Keratinocyte (primary cell): ENCODE measurements at regions not wholly inside any gene's neighbourhood (a gene's known extent, or its start where the extent isn't known, plus 50 kb on each side); places are given as distances from the start of the nearest gene placed in this dataset.

Experiments used
- DNase-seq: peaks from one replicate; pipeline ENCODE4 v3.0.0-alpha.2; 2011; ENCODE audit warnings: low read depth, missing footprints, low spot score
- FAIRE-seq: peaks from 2 replicates; lab custom pipeline; 2011; peaks lifted over from hg19 to GRCh38; lab: Jason Lieb, UNC
- H2AFZ ChIP-seq: 2 replicates; pipeline ENCODE4 v1.6.0; 2012; ENCODE audit warnings: low read length, control low read depth, inconsistent platforms; ENCODE audit not compliant: control insufficient read depth
- H3K27ac ChIP-seq: 2 replicates; pipeline ENCODE4 v1.5.1; 2011; ENCODE audit warnings: low read length; ENCODE audit not compliant: control insufficient read depth, insufficient read depth
- H3K27me3 ChIP-seq: 3 replicates; pipeline ENCODE4 v1.6.0; 2011; ENCODE audit warnings: low read length; ENCODE audit not compliant: control insufficient read depth, insufficient read depth; ENCODE audit errors: extremely low read depth
- H3K36me3 ChIP-seq, 2 experiments: 2 replicates in 1 of 2; 3 replicates in 1 of 2; pipeline ENCODE4 v1.5.1; 2011; ENCODE audit warnings: low read length in 2 of 2, mild to moderate bottlenecking in 1 of 2; ENCODE audit not compliant: control insufficient read depth in 2 of 2, insufficient read depth in 2 of 2; ENCODE audit errors: extremely low read depth in 1 of 2
- H3K4me1 ChIP-seq: 3 replicates; pipeline ENCODE4 v1.5.1; 2011; ENCODE audit warnings: low read length; ENCODE audit not compliant: control insufficient read depth, insufficient read depth; ENCODE audit errors: extremely low read depth
- H3K4me2 ChIP-seq: 3 replicates; pipeline ENCODE4 v1.6.0; 2011; ENCODE audit warnings: low read depth, low read length; ENCODE audit not compliant: control insufficient read depth, insufficient read depth; ENCODE audit errors: extremely low read depth
- H3K4me3 ChIP-seq, 3 experiments: fragments of 200-600 bp in 1 of 3; sonication (generic) in 1 of 3; 2 replicates in 2 of 3; 3 replicates in 1 of 3; pipeline ENCODE4 v1.5.1; 2011 to 2016; ENCODE audit warnings: low read length in 3 of 3, mild to moderate bottlenecking in 3 of 3, control low read depth in 2 of 3, inconsistent platforms in 1 of 3, low read depth in 1 of 3, mixed read lengths in 1 of 3, mixed run types in 1 of 3, moderate library complexity in 1 of 3; ENCODE audit not compliant: control insufficient read depth in 2 of 3, insufficient read depth in 2 of 3; ENCODE audit errors: extremely low read depth in 1 of 3
- H3K79me2 ChIP-seq: 2 replicates; pipeline ENCODE4 v1.6.0; 2012; ENCODE audit warnings: low read length; ENCODE audit not compliant: control insufficient read depth, insufficient read depth
- H3K9ac ChIP-seq: 3 replicates; pipeline ENCODE4 v1.6.0; 2011; ENCODE audit warnings: low read length; ENCODE audit not compliant: control insufficient read depth, insufficient read depth; ENCODE audit errors: extremely low read depth
- H3K9me1 ChIP-seq: 3 replicates; pipeline ENCODE4 v1.6.0; 2011; ENCODE audit warnings: low read length; ENCODE audit not compliant: control insufficient read depth, insufficient read depth; ENCODE audit errors: extremely low read depth
- H3K9me3 ChIP-seq: 2 replicates; pipeline ENCODE4 v1.5.1; 2012; ENCODE audit warnings: low read depth, low read length; ENCODE audit not compliant: control insufficient read depth
- H4K20me1 ChIP-seq: 3 replicates; pipeline ENCODE4 v1.6.0; 2011; ENCODE audit warnings: low read length; ENCODE audit not compliant: control insufficient read depth, insufficient read depth; ENCODE audit errors: extremely low read depth
- EZH2 ChIP-seq: IDR thresholded peaks from one replicate; pipeline ENCODE4 v1.6.1; 2012; ENCODE audit warnings: inconsistent platforms, mild to moderate bottlenecking, low read length, moderate library complexity
- dilution Hi-C: fragments of 300-500 bp; cut with MboI; formaldehyde crosslinking; loops from one replicate; pipeline ENCODE4 v1.7.0; 2020; ENCODE audit warnings: low sequenced_read_pairs; ENCODE audit not compliant: extremely low pct_ligation_motif_present
- TF ChIP-seq, protein P1 (sequence below), 3 experiments: IDR thresholded peaks in 1 of 3; conservative IDR thresholded peaks in 1 of 3; optimal IDR thresholded peaks in 1 of 3; 2 replicates in 2 of 3; 3 replicates in 1 of 3; pipeline versions ENCODE3 to v1.5.1; 2011; ENCODE audit warnings: low read length in 3 of 3, mild to moderate bottlenecking in 3 of 3, moderate library complexity in 2 of 3, control low read depth in 1 of 3, inconsistent platforms in 1 of 3; ENCODE audit not compliant: insufficient read depth in 2 of 3; ENCODE audit errors: extremely low read depth in 1 of 3

DNA sequence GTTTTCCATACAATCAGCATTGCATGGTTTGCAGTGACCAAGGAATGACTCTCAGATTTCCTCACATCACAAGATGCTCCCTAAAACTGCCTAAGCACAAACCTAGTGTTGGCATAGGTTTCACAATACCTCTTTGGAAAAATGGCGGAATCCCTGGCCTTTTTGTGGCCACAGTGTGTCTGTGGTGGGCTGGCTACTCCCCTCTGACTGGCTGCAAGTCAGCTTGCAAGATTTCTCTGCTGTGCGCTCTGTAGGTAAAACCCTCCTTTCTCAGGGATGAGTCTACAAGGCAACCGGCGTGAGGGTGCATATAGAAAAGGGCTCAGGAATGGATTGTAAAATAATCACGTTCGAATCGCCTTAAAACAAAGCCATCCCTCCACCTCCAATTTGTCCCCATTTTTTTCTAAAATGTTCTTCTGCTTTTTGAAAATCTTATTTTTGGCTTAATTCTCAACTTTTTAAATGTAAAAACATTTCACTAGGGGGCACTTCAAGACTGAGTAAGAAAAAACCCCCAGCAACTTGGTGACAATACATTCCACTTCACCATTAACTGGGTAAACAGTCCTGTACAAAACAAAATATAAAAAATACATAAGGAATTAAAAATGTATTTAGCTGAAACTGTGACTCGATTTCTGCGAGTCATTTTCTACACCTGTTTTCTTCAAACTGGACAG lies 235.6 kb downstream of the STIM2 start:
- Histone ChIP-seq H4K20me1 (no peaks in the 10 kb centered on the region), H3K4me3 (no peak overlapping the region), H3K4me1 (no peaks in the 10 kb centered on the region), H3K27me3 (no peaks in the 10 kb centered on the region), H3K27ac (no peak overlapping the region), H3K9me3 (no peaks in the 10 kb centered on the region), H3K9me1 (no peaks in the 10 kb centered on the region), H2AFZ (no peak overlapping the region), H3K79me2 (no peaks in the 10 kb centered on the region), H3K9ac (no peak overlapping the region), H3K4me2 (no peak overlapping the region), H3K36me3 (no peaks in the 10 kb centered on the region)
- DNase-seq (no peak), FAIRE-seq (no peak)
- dilution Hi-C loops: no loop called here
- TF ChIP-seq, protein P1, sequence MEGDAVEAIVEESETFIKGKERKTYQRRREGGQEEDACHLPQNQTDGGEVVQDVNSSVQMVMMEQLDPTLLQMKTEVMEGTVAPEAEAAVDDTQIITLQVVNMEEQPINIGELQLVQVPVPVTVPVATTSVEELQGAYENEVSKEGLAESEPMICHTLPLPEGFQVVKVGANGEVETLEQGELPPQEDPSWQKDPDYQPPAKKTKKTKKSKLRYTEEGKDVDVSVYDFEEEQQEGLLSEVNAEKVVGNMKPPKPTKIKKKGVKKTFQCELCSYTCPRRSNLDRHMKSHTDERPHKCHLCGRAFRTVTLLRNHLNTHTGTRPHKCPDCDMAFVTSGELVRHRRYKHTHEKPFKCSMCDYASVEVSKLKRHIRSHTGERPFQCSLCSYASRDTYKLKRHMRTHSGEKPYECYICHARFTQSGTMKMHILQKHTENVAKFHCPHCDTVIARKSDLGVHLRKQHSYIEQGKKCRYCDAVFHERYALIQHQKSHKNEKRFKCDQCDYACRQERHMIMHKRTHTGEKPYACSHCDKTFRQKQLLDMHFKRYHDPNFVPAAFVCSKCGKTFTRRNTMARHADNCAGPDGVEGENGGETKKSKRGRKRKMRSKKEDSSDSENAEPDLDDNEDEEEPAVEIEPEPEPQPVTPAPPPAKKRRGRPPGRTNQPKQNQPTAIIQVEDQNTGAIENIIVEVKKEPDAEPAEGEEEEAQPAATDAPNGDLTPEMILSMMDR (optimal IDR thresholded peaks at IDR 0.05 in 1 of 3, IDR thresholded peaks at IDR 0.05 in 1 of 3, conservative IDR thresholded peaks at IDR 0.05 in 1 of 3; ENCODE audit: extremely low read depth in 1 of 3, insufficient read depth in 2 of 3, low read length in 3 of 3): no peak
- no peak for TF ChIP-seq EZH2

DNA sequence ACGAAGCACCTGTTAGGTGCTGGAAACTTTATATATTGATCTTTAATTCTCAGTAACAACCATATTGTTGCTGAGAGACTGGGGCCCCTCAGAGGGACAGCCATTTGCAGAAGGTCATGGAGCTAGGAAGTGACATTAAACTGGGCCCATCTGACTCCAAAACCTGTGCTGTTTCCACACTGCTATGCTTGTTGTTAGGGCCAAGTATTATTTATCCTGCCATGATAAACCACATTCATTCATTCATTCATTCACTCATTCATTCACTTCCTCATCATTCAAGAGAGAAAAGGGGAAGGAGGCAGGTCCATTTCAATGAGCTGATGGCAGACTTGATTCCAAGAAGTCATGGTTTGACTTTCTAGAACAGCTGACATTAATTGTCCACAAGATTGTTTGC lies 237.4 kb downstream of the STIM2 start:
- H3K27ac ChIP-seq: no peak overlapping the region
- H3K36me3 ChIP-seq: no peaks in the 10 kb centered on the region
- H3K4me2 ChIP-seq: no peak overlapping the region
- H4K20me1 ChIP-seq: no peaks in the 10 kb centered on the region
- H3K9ac ChIP-seq: no peak overlapping the region
- no peaks in the 10 kb centered on the region for H3K9me1 ChIP-seq
- dilution Hi-C loops: no loop called here
- no peaks in the 10 kb centered on the region for H3K79me2 ChIP-seq
- no peaks in the 10 kb centered on the region for H3K27me3 ChIP-seq
- no peaks in the 10 kb centered on the region for H3K9me3 ChIP-seq
- TF ChIP-seq EZH2: no peak
- TF ChIP-seq, protein P1 (optimal IDR thresholded peaks at IDR 0.05 in 1 of 3, IDR thresholded peaks at IDR 0.05 in 1 of 3, conservative IDR thresholded peaks at IDR 0.05 in 1 of 3; ENCODE audit: extremely low read depth in 1 of 3, insufficient read depth in 2 of 3, low read length in 3 of 3): no peak
- no peaks in the 10 kb centered on the region for H3K4me1 ChIP-seq
- no peak overlapping the region for H2AFZ ChIP-seq
- FAIRE-seq (no peak), DNase-seq (no peak)
- no peak overlapping the region for H3K4me3 ChIP-seq
